NCI-H345 treated with DMSO at 0.1 percent for 48 hours (cell line): ENCODE measurements at regions not wholly inside any gene's neighbourhood (a gene's known extent, or its start where the extent isn't known, plus 50 kb on each side); places are given as distances from the start of the nearest gene placed in this dataset.
"Not testable (repeated sequence)": the region's sequence is repeated elsewhere in the genome, so short reads cannot be mapped to it uniquely, and the experiment has no call there.

ENCODE experiments used
- DNase-seq: peaks from one replicate; lab custom pipeline; 2025; ENCODE audit not compliant: unreplicated experiment; lab: John Stamatoyannopoulos, UW

GRCh38 chr6:84973606-84974005, 209.2 kb upstream of the TBX18 start:
- DNase-seq: no peak

- DNase-seq: no peak
Measured at GRCh38 chr6:84967965-84968364, 203.6 kb upstream of the TBX18 start.

- DNase-seq: no peak
Measured at GRCh38 chr6:84967389-84967788, 203.0 kb upstream of the TBX18 start.

- DNase-seq: no peak
Measured at GRCh38 chr6:84953111-84953755, 188.8 kb upstream of the TBX18 start.

GRCh38 chr6:84944926-84945325, 180.5 kb upstream of the TBX18 start:
- DNase-seq: not testable (repeated sequence)

GRCh38 chr6:84943905-84944304, 179.5 kb upstream of the TBX18 start:
- DNase-seq: no peak

- DNase-seq: not testable (repeated sequence)
Measured at GRCh38 chr6:84941609-84942008, 177.2 kb upstream of the TBX18 start.

- DNase-seq: no peak
Measured at GRCh38 chr6:84929212-84929611, 164.8 kb upstream of the TBX18 start.

- no peak for DNase-seq
Measured at GRCh38 chr6:84927551-84927950, 163.2 kb upstream of the TBX18 start.

GRCh38 chr6:84926189-84927155, 162.1 kb upstream of the TBX18 start:
- DNase-seq: no peak

GRCh38 chr6:84921891-84922290, 157.5 kb upstream of the TBX18 start:
- DNase-seq: no peak

GRCh38 chr6:84920021-84920420, 155.6 kb upstream of the TBX18 start:
- no peak for DNase-seq

- no peak for DNase-seq
Measured at GRCh38 chr6:84916704-84917103, 152.3 kb upstream of the TBX18 start.

GRCh38 chr6:84912472-84913322, 148.3 kb upstream of the TBX18 start:
- DNase-seq: no peak

GRCh38 chr6:84910906-84911607, 146.7 kb upstream of the TBX18 start:
- DNase-seq: no peak

- DNase-seq: no peak
Measured at GRCh38 chr6:84908304-84908904, 144.0 kb upstream of the TBX18 start.

- DNase-seq: no peak
Measured at GRCh38 chr6:84906514-84906913, 142.1 kb upstream of the TBX18 start.

- no peak for DNase-seq
Measured at GRCh38 chr6:84905823-84906222, 141.4 kb upstream of the TBX18 start.

GRCh38 chr6:84902354-84902928, 138.0 kb upstream of the TBX18 start:
- no peak for DNase-seq

GRCh38 chr6:84897988-84898594, 133.7 kb upstream of the TBX18 start:
- DNase-seq: no peak
